ENCODE measurements at regions not wholly inside any gene's neighbourhood (a gene's known extent, or its start where the extent isn't known, plus 50 kb on each side); places are given as distances from the start of the nearest gene placed in this dataset.

GRCh38 chr21:14870853-14871149, 194.0 kb downstream of the NRIP1 start:
- no peak for TF ChIP-seq CTCF (IDR thresholded peaks at IDR 0.05)
- TF ChIP-seq POLR2A (IDR thresholded peaks at IDR 0.05) = no peak
